NCI-H1436 treated with DMSO at 0.1 percent for 48 hours (cell line): ENCODE measurements at regions not wholly inside any gene's neighbourhood (a gene's known extent, or its start where the extent isn't known, plus 50 kb on each side); places are given as distances from the start of the nearest gene placed in this dataset.

Experiments
- DNase-seq: peaks from one replicate; lab custom pipeline; 2025; lab: John Stamatoyannopoulos, UW

DNA sequence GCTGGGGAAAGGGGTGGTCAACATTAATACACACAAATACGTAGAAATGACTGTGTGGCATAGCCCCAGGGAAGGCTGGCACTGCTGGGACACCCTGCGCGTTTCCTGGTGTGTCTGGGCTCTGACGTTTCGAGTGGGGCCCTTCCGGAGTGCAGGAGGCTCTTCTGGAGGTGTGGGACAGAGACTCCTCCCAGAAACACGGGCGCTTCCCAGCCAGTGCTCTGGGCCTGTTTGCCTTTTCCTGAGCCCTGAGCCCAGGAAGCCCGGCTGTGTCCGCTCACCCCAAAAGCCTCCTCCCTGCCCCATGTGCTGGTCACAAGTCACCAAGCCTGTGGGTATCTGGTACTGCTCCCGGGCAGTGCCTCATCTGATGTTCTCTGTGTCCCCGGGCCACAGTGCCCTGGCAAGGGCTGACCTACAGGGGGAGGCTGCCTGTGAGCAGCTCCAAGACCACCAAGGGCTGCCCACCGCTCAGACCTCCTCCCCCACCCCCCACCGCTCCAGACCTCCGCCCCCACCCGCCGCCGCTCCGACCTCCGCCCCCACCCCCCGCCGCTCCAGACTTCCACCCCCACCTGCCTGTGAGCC lies 1133.3 kb downstream of the BRD1 start:
- DNase-seq = no peak

DNA sequence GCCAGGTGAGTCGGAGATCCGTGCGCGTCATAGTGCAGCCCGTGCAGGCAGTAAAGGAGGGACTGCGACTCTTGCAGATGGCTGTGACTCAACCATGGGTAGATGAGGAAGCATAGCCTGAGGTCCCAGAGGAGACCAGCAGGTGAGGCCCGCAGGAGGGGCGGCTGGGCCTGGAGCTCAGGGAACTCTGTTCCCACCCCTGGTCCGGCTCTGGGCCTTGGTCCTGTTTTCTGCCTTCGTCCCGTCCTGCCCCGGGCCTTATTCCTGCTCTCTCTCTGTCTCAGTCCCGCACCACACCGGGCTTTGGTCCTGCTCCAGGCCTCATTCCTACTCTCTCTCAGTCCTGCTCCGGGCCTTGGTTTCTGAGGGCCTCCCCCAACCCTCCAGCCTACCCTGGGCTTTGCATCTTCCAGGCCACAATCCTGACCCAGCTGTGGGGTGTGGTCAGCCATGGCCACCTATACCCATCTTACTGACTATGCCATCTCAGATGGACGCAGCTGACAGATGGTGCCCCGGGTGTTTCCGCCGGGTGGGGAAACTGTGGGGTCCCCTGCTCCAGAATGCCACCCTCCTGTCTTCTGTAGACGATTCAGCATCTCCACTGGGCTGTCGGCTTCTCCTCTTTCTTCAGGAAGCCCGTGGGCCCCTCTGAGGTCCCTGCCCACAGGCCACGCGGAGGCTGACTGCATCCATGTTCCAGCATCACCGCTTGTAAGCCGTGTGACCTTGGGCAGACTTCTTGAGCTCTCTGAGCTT lies 1134.1 kb downstream of the BRD1 start:
- DNase-seq = no peak

DNA sequence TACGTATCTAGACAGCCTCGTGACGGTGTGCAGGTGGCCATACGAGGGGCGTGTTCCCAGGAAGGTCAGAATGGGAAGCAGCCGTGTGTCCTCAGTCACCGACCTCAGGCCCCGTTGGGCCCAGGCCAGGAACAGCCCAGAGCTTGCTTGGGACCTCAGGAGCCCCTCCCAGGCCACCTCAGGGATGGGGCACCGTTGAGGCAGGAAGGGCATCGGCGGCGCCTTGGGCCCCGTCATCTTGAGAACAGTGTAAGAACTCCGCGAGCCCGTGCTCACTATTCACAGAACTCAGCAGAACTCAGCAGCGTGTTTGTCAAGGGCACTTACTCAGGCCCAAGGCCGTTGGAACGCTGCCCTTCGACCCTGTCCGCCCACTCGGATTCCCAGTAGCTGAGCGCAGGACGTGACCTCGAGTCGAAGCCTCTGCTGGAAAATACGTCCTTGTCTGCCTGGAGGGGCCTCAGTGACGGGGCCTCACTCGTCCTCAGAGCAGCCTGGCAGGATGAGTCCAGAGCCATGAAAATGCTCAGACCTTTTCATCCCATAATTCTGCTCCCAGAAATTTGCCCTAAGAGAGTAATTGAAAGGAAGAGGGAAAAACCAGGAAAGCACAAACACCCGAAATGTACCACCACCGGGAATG lies 1134.8 kb downstream of the BRD1 start:
- DNase-seq = no peak

DNA sequence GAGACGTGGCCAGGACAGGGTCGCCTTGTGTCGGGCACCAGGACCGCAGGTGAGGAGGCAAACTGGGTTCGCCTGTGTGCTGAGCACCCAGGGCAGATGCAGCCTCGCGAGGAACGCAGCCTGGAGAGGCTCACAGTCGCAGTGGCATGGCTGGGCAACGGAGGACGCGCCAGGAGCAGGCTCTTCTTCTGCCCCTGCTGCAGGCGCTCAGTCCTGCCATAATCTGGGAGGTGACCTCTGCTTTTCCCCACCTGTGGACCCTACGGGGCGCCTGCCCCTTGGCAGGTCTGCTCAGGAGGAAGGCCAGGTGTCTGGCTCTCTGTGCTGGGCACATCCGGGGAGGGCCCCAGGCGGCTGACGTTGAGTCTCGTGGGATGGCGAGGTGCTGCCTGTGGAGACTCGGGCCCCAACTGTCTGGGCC lies 1136.2 kb downstream of the BRD1 start:
- DNase-seq = no peak

DNA sequence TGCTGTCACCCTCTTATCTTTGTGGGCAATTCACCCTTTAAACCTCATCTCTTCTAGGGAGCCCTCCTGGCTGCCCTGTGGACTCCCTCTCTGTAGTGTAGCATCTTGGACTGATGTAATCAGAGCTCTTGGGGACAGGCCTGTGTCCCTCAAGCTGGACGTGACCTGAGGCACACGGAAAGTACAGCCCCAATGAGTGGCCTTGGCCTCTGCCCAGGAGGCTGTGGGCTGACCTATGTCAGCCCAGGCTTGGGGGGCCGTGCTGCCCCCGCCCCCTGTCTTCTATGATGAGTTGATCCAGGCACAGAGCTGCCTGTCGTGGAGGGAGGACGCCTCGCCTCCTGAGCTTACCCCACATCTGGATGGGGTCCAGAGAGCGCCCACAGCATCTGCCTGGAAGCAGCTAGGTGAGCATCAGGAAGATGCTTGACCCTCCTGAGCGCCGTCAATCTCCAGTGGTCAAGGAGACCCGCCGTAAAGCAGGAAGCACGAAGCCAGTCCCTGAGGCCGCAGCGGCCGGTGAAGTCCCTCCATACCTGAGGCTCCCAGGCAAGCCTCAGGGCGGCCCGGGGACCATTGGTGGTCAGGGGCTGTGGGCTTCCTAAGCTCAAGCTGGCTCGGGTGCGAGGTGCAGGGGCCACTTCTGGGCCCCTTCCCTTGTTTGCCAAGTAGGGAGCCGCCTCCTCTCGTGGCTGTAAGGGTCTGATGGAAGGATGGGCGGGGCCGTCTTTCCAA lies 1136.9 kb downstream of the BRD1 start:
- no peak for DNase-seq

DNA sequence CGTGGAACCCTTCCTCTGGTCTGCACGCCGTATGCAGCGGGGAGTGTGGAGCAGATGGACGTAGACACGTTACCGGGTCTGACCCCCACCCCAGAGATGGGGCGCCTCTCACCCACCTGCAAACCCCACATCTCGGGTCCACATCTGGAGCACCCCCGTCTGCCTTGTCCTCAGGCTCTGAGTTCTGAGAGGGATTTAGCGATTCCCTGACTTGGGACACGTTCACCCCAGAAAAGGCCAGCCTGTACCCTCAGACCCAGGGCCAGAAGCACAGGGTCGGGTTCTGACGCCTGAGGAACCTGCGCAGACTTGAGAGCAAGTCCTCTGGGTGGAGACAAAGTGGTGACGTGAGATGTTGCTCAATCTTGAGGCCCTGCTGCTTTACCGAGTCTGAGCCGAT lies 1138.5 kb downstream of the BRD1 start:
- no peak for DNase-seq

DNA sequence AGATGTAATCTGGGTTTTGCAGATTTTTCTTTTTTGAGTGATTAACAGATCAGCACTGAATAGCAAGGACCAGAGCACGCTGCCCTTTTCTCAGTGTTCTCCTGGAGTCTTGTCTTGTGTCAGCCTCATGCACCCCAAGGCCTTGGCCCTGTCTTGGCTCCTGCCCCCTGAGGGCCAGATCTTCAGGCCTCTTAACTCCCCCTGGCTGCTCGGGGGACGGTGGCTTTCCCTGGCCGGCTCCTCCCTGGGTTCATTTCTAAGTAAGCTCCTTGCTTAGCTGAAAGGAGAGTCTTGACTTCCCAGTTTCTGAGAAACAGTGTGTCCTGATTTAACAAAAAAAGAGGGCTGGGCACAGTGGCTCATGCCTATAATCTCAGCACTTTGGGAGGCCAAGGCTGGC lies 1139.3 kb downstream of the BRD1 start:
- no peak for DNase-seq

DNA sequence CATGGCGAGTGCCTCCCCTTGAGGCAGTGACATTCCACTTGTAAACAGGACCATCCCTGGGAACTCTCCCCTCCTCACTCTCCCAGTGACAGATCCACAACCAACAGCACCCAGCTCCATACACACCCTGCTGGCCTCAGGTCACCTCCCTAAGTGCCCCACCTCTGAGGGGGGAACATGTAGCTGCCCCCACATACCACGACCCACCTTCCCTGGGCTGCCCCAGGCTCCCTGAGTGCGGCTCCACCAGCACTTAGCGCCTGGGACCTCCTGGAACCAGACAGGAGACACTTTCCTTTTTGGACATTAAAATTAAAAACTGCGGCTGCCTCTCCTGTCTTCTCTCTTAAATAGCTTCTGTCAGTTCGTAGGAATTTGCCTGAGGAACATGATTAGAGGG lies 1140.1 kb downstream of the BRD1 start:
- no peak for DNase-seq

DNA sequence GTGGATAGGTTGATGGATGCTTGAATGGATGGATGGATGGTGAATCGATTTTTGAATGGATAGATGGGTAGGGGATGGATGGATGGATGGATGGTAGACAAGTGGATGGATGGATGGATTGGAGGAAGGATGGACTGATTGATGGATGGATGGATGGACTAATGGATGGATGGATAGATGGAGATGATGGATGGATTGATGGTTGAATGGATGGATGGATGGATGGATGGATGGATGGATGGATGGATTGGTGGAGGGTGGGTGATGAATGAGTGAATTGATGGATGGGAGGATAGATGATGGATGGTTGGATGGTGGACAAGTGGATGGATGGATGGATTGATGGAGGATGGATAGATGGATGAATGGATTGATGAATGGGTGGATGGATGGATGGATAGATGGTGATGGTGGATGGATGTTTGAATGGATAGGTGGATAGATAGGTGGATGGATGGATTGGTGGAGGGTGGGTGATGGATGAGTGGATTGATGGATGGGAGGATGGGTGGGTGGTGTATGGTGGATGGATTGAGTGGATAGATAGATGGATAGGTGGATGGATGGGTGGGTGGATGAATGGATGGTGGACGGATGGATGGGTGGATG lies 1140.9 kb downstream of the BRD1 start:
- no peak for DNase-seq

DNA sequence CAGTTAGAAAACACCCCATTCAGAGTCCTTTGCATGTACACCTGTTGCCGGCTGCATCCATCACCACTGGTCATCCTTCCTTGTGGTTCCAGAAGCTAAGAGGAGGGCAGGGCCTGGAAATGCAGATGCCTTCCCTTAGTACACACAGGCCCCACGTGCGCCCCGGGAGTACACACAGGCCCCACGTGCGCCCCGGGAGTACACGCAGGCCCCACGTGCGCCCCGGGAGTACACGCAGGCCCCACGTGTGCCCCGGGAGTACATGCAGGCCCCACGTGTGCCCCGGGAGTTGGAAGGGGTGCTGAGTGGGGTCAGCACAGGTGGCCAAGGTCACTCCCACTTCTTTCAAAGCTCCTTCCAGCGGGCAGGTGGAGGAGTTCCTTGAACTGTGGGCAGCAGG lies 1141.9 kb downstream of the BRD1 start:
- DNase-seq = no peak

DNA sequence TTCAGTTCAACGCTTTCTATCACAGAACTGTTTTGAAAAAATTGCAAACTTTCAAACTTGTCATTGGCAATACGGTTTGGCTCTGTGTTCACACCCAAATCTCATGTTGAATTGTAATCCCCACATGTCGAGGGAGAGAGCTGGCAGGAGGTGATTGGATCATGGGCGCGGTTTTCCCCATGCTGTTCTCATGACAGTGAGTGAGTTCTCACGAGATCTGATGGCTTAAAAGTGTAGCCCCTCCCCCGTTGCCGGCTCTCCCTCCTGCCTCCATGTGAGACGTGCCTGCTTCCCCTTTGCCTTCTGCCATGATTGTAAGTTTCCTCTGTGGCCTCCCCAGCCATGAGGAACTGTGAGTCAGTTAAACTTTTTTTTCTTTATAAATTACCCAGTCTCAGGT lies 1144.0 kb downstream of the BRD1 start:
- no peak for DNase-seq

DNA sequence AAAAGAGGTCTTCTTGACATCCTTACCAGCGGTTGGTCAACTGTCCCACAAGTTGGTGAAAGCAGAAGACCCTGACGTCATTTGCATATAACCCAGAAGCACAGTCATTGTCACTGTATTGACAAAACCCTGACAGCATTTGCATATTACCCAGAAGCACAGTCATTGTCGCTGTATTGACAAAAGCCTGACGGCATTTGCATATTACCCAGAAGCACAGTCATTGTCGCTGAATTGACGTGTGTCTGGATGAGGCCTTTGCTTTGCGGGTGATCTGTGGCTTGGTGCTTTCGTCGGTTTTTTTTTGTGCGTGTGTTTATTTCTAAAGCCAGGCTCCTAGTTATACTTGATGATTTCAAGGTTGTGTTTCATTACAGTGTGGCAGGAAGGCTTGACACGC lies 1145.2 kb downstream of the BRD1 start:
- no peak for DNase-seq

DNA sequence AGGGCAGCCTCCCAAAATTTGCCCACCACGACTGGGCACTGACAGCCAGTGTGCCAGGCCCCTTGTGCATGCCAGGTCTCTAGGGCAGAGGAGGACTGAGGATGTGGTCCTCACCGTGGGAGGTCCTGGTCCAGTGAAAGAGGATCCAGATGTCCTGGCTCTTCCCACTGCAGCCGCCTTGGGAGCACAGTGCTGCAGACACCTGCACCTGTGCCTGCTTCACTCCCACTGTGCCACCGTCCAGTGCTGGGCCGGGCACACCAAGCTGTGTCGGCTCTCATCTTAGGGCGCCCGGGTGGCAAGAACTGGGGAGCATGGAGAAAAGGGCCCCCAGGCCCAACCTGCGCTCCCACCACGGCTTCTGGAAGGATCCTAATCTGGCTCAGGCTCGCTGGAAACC lies 1147.1 kb downstream of the BRD1 start:
- DNase-seq = no peak

DNA sequence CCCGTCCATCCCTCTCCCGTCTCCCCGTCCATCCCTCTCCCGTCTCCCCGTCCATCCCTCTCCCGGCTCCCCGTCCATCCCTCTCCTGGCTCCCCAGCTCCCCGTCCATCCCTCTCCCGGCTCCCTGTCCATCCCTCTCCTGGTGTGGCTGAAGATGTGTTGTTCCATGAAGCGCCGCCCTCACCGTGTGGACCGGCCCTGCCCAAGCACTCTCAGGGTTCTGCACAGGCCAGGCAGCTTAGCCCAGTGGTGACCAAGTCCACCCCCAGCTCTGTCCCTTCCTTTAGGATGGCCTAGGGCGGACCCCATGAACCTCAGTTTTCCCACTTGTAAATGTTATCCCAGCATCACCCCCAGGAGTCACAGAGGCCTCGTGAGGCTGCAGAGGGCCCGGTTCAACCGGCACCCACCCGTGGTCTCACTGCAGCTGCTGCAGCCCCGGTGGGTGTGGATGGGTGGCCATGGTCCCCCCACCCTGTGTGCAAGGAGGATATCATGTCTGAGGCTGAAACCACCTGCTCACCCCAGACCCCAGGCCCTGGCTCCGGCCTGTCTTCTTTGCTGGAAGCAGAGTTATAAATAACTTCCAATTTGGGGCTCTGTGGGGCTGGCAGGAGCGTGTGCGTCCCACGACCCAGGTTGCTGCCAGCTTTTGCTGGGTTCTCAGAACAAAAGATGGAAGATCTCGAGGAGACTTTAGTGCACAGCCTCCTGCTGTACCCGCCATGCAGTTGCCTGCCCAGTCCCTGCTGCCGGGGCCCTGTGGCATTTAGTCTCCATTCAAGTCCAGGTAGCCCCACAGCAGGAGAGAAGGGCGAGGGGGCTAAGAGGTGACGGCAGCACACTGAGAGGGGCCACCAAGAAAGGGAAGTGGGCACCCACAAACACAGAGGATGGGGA lies 1147.8 kb downstream of the BRD1 start:
- DNase-seq = no peak

DNA sequence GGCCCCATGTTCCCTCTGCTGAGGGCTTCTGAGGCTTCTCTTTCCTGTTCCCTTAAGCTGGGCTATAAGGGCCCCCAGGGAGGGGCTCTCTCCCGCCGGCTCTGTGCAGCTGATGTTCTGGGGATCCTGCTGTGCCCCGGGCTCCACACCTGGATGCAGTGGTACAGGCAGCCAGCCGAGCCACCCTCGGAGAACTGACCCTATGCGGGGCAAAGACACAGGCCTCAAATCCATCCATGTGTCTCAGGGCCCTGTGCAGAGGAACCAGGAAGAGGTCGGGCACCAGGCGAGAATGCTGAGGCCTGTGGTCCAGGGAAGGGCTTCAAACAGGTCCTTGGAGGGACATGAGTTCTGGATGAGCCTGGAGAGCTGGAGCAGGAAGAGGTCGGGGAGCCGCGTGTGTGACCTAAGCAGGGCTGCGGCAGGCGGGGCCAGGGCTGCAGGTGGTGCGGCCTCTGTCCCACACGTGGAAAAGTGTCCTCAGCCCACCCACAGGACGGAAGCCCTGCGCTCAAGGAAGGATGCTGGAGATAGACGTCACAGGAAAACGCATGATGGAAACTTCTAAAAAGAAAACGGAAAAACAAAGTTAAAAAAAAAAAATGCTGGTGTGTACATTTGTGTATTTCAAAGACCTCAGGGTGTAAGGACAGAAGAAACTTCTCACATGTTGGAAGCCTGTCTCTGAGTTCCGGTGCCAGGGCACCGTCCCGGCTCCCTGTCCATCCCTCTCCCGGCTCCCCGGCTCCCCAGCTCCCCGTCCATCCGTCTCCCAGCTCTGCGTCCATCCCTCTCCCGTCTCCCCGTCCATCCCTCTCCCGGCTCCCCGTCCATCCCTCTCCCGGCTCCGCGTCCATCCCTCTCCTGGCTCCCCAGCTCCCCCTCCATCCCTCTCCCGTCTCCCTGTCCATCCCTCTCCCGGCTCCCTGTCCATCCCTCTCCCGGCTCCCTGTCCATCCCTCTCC lies 1149.2 kb downstream of the BRD1 start:
- DNase-seq = no peak

DNA sequence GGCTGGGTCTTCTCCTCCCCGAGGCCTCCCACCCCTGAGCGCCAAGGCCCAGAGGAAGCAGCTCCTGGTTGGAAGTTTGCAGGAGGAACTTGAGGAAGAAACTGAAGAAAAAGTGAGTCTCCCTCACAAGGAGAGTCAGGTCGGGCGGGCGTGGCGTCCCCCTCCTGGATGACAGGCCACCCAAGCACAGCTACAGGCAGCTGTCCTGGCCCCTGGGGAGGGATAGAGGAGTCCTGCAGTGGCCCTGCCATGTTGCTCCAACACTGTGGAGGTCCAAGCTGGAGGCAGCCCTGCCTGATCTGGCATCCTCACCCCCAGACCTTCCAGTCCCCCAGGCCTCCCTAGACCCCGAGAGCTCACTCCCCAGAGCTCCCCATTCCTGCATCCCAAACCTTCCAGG lies 1150.1 kb downstream of the BRD1 start:
- DNase-seq = no peak

DNA sequence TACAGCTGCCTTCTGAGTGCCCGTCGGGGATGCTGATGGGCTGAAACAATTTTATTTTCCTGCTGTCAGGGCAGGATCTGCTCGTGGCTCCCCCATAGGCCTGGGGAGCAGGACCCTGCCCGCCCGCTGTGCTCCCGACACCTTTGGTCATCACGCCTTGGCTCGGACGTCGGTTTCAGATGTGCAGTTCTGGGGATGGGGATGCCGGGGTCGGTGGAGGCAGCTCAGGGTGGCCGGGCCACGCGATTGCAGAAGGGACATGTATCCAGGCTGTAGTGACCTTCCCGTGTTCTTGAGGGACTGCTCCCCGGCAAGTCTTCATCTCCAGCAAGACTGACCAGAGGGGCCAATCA lies 1150.5 kb downstream of the BRD1 start:
- DNase-seq = no peak

DNA sequence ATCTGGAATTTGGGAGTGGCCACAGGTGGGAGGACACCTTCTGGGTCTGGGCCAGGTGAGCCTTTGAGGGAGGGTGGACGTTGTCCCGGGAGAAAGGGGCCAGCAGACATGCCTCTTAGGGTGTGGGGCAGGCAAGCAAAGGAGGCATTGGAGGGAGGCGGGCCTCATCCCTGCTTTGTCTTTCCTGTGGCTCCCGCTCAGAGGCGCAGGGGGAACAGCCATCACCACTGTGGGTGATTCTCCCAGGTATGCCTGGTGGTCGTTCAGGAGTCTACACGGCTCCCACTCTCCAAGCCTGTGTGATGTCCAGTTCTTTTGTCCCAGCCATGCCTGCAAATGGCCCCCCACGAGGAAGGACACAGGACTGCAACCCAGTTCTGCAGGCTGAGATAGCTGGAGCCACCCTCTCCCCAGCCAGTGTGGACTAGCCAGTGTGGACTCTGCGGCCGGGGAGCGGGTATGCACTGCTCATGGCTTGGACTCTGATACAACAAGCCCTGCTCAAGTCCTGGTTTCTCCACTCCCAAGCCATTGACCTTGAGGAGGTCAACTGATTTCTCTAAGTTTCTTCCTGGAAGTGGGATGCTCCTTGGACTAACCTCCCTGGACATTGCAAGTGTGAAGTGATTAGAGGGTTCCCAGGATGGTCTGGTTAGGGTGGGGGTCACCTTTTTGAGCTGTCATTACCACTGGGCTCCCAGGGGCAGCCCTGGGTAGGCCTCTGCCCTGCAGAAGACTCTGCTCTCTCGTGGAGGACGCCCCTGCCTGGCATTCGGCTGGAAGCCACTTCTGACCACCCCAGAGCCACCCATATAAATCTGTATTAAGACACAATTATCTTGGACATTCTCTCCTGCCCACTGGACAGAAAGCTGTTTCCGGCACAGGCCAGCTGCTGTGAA lies 1151.2 kb downstream of the BRD1 start:
- DNase-seq = no peak

DNA sequence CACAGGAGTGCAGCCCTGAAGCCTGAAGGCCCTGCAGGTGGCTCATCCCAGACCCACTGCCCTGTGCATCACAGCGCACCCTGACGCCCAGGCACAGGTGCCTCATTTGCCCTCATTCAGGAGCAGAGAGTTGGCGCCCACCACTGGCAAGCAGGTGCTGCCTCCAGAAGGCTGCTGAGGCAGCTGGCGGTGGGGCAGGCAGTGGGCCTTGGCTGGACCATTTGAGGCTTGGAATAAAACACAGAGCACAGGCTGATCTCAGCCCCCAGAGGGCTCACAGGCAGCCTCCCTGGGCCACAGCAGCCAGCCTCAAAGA lies 1151.9 kb downstream of the BRD1 start:
- no peak for DNase-seq
